Spleen (tissue), 11 donors: ENCODE measurements at regions not wholly inside any gene's neighbourhood (a gene's known extent, or its start where the extent isn't known, plus 50 kb on each side); places are given as distances from the start of the nearest gene placed in this dataset.

ENCODE experiments used
- DNase-seq: peaks from one replicate; pipeline ENCODE4 v3.0.0-alpha.2; 2020
- H3K27ac ChIP-seq, 8 donors: fragments of 200-600 bp; sonication (generic) in 7 of 8; 1 replicate in 4 of 8; 2 replicates in 4 of 8; pipeline versions ENCODE4 v1.5.0 to v1.8.0; 2016 to 2021; ENCODE audit warnings: inconsistent platforms in 4 of 8, mild to moderate bottlenecking in 4 of 8, moderate library complexity in 1 of 8
- H3K27me3 ChIP-seq, 7 donors: fragments of 200-600 bp; sonication (generic) in 6 of 7; replicated peaks in 1 of 7; 1 replicate in 4 of 7; 2 replicates in 3 of 7; pipeline versions ENCODE4 v1.5.0 to v1.8.0; 2016 to 2021; ENCODE audit warnings: inconsistent platforms in 3 of 7, mild to moderate bottlenecking in 1 of 7
- H3K36me3 ChIP-seq, 6 donors: fragments of 200-600 bp; sonication (generic) in 5 of 6; 1 replicate in 4 of 6; 2 replicates in 2 of 6; pipeline versions ENCODE4 v1.5.0 to v1.8.0; 2016 to 2021; ENCODE audit warnings: inconsistent platforms in 2 of 6
- H3K4me1 ChIP-seq, 6 donors: fragments of 200-600 bp; sonication (generic) in 5 of 6; 1 replicate in 3 of 6; 2 replicates in 3 of 6; pipeline versions ENCODE4 v1.5.0 to v1.8.0; 2016 to 2021; ENCODE audit warnings: inconsistent platforms in 3 of 6
- H3K4me3 ChIP-seq, 8 donors: fragments of 200-600 bp; sonication (generic) in 7 of 8; 1 replicate in 4 of 8; 2 replicates in 4 of 8; pipeline versions ENCODE4 v1.5.0 to v1.8.0; 2016 to 2021; ENCODE audit warnings: inconsistent platforms in 4 of 8, mild to moderate bottlenecking in 4 of 8, moderate library complexity in 2 of 8
- H3K9me3 ChIP-seq, 8 donors: fragments of 200-600 bp; sonication (generic) in 7 of 8; 1 replicate in 4 of 8; 2 replicates in 4 of 8; pipeline versions ENCODE4 v1.5.0 to v1.8.0; 2016 to 2021; ENCODE audit warnings: inconsistent platforms in 4 of 8
- CTCF ChIP-seq, 11 experiments: fragments of 200-600 bp in 7 of 11; fragments of 450-650 bp in 4 of 11; sonication (generic) in 4 of 11; IDR thresholded peaks in 8 of 11; conservative IDR thresholded peaks in 3 of 11; 1 replicate in 7 of 11; 2 replicates in 4 of 11; pipeline versions ENCODE4 v1.4.0 to v1.8.0; 2016 to 2021; ENCODE audit warnings: antibody characterized with exemption in 11 of 11, inconsistent platforms in 4 of 11, mild to moderate bottlenecking in 1 of 11
- POLR2A ChIP-seq, 3 donors: fragments of 450-650 bp; IDR thresholded peaks; one replicate each; pipeline ENCODE4 v1.5.1; 2017; ENCODE audit warnings: antibody characterized with exemption in 3 of 3, mild to moderate bottlenecking in 1 of 3
- POLR2AphosphoS5 ChIP-seq, 3 donors: sonication (generic); formaldehyde crosslinking; IDR thresholded peaks; one replicate each; pipeline ENCODE4 v1.5.1; 2017; ENCODE audit warnings: antibody characterized with exemption in 3 of 3
- WGBS, 5 donors: extraction: QIAGEN DNeasy Blood & Tissue Kit in 3 of 5; methylation state at CpG; one replicate each; pipeline versions ENCODE4 v1.1.5 to v1.1.7; 2013 to 2018; 5-methylcytosine and 5-hydroxymethylcytosine counted together
- intact Hi-C: fragments of 100-400 bp; cut with DNase I; formaldehyde crosslinking; loops from one replicate; pipeline ENCODE4 v1.15.0; 2023; ENCODE audit warnings: low total_unique reads
- donor health status: healthy with polysubstance abuse.
- donor health status: DM: no; HTN: no; CAD: no; lungs with moderate emphysema.
- donor health status: DM: no; HTN: no; CAD: no.
- donor health status: Bipolar disorder and iron deficiency.
- donor health status: healthy.
- donor health status: DM: no; HTN: no; CAD: no.
- donor health status: DM: yes; HTN: yes; CAD: no.

- DNase-seq = no peak
- intact Hi-C loops = no loop called here
- H3K4me3 ChIP-seq = no peak overlapping the region
- TF ChIP-seq CTCF (IDR thresholded peaks at IDR 0.05 in 8 of 11, conservative IDR thresholded peaks at IDR 0.05 in 3 of 11) = no peak
- TF ChIP-seq POLR2AphosphoS5 (IDR thresholded peaks at IDR 0.05) = no peak
- H3K27ac ChIP-seq = no peak overlapping the region
- no peaks in the 10 kb centered on the region for H3K27me3 ChIP-seq
- H3K9me3 ChIP-seq = peaks cover 0 to 9% (median 6%) of the 10 kb centered on the region in 8 donors
- whole genome bisulfite sequencing, 5 donors = 74 to 83% (median 83%) methylated on average over 2 of the region's 2 CpGs
- no peaks in the 10 kb centered on the region for H3K4me1 ChIP-seq
- H3K36me3 ChIP-seq = no peaks in the 10 kb centered on the region
Measured at GRCh38 chr16:8087146-8087545, 503.2 kb downstream of the TMEM114 start.

GRCh38 chr16:8084882-8085281 lies 505.4 kb downstream of the TMEM114 start:
- Histone ChIP-seq H3K4me1 (no peaks in the 10 kb centered on the region), H3K36me3 (no peaks in the 10 kb centered on the region), H3K27ac (no peak overlapping the region), H3K9me3 (peaks cover 0 to 15% (median 6%) of the 10 kb centered on the region in 8 donors), H3K4me3 (no peak overlapping the region), H3K27me3 (no peaks in the 10 kb centered on the region)
- no peak for TF ChIP-seq POLR2AphosphoS5 (IDR thresholded peaks at IDR 0.05)
- no peak for DNase-seq
- intact Hi-C loops = no loop called here
- 70 to 82% (median 79%) methylated on average over 2 of the region's 2 CpGs for WGBS, 5 donors

- Histone ChIP-seq H3K4me1 (no peaks in the 10 kb centered on the region), H3K36me3 (no peaks in the 10 kb centered on the region), H3K4me3 (no peak overlapping the region), H3K27ac (no peak overlapping the region), H3K9me3 (peaks cover 0 to 11% (median 3%) of the 10 kb centered on the region in 8 donors), H3K27me3 (no peaks in the 10 kb centered on the region)
- DNase-seq = no peak
- WGBS, 5 donors = 58 to 87% (median 70%) methylated on average over 1 of the region's 1 CpG
- intact Hi-C loops = no loop called here
- TF ChIP-seq POLR2A (IDR thresholded peaks at IDR 0.05) = no peak
- no peak for TF ChIP-seq CTCF (IDR thresholded peaks at IDR 0.05 in 8 of 11, conservative IDR thresholded peaks at IDR 0.05 in 3 of 11)
- TF ChIP-seq POLR2AphosphoS5 (IDR thresholded peaks at IDR 0.05) = no peak
Measured at GRCh38 chr16:8084302-8084701, 506.0 kb downstream of the TMEM114 start.

GRCh38 chr16:8083560-8083959 lies 506.8 kb downstream of the TMEM114 start:
- Histone ChIP-seq H3K4me3 (no peak overlapping the region), H3K27ac (no peak overlapping the region), H3K4me1 (no peaks in the 10 kb centered on the region), H3K27me3 (no peaks in the 10 kb centered on the region), H3K36me3 (no peaks in the 10 kb centered on the region), H3K9me3 (peaks cover 0 to 9% (median 0%) of the 10 kb centered on the region in 8 donors)
- no peak for TF ChIP-seq POLR2A (IDR thresholded peaks at IDR 0.05)
- TF ChIP-seq POLR2AphosphoS5 (IDR thresholded peaks at IDR 0.05) = no peak
- TF ChIP-seq CTCF (IDR thresholded peaks at IDR 0.05 in 8 of 11, conservative IDR thresholded peaks at IDR 0.05 in 3 of 11) = no peak
- DNase-seq = no peak
- intact Hi-C loops = no loop called here
- WGBS, 5 donors = 69 to 85% (median 84%) methylated on average over 4 of the region's 4 CpGs

- Histone ChIP-seq H3K27ac (no peak overlapping the region), H3K36me3 (no peaks in the 10 kb centered on the region), H3K27me3 (no peaks in the 10 kb centered on the region), H3K9me3 (peaks cover 0 to 13% (median 4%) of the 10 kb centered on the region in 8 donors), H3K4me1 (no peaks in the 10 kb centered on the region), H3K4me3 (no peak overlapping the region)
- TF ChIP-seq POLR2A (IDR thresholded peaks at IDR 0.05) (no peak), POLR2AphosphoS5 (IDR thresholded peaks at IDR 0.05) (no peak), CTCF (IDR thresholded peaks at IDR 0.05 in 8 of 11, conservative IDR thresholded peaks at IDR 0.05 in 3 of 11) (no peak)
- 73 to 84% (median 83%) methylated on average over 3 of the region's 3 CpGs for WGBS, 5 donors
- intact Hi-C loops = no loop called here
- DNase-seq = no peak
Measured at GRCh38 chr16:8080817-8081216, 509.5 kb downstream of the TMEM114 start.
